Glomerular visceral epithelial cell (primary cell): ENCODE measurements at regions not wholly inside any gene's neighbourhood (a gene's known extent, or its start where the extent isn't known, plus 50 kb on each side); places are given as distances from the start of the nearest gene placed in this dataset.

Source experiments
- DNase-seq: peaks from one replicate; pipeline ENCODE4 v3.0.0-alpha.2; 2016; ENCODE audit errors: extremely low spot score

GRCh38 chr20:8935878-8936277, 133.0 kb upstream of the PLCB4 start:
- DNase-seq: no peak

GRCh38 chr20:8938532-8938931, 130.4 kb upstream of the PLCB4 start:
- DNase-seq: no peak

- no peak for DNase-seq
These were observed 128.6 kb upstream of the PLCB4 start for GRCh38 chr20:8940326-8940725.

DNA sequence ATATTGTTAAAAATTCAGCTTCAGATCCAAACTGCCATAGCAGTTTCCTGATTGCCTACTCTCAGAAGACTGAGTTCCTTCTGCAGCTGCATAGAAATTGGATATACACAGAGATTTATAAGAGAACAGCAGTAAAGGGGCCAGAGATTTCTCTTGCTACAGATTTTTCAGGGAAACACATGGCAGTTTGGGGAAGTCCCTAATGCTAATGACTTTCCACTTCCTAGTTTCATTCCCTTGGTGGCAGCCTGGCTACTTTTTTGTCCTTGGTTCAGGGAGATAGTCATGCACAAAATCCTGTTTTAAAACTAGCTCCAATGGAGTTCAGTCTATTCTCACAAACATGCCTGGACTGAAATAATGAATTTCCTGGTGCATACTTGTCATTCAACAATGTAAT, 125.3 kb upstream of the PLCB4 start:
- no peak for DNase-seq

- DNase-seq: no peak
These were observed 122.6 kb upstream of the PLCB4 start for GRCh38 chr20:8946036-8946940.

- DNase-seq: no peak
These were observed 120.4 kb upstream of the PLCB4 start for GRCh38 chr20:8948442-8949020.

GRCh38 chr20:8951164-8951563, 117.7 kb upstream of the PLCB4 start:
- no peak for DNase-seq

DNA sequence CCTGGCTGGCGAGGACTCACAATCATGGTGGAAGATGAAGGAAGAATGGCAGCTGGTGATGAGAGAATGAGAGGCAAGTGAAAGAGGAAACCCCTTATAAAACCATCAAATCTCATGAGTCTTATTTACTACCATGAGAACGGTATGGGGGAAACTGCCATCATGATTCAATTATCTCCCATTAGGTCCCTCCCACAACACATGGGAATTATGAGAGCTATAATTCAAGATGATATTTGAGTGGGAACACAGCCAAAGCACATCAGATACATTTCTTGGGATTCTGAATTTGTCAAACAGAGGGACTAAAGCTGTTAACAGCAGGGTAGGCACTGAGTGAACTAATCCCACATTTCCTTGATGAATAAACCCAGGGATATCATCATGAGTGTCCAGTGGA, 116.2 kb upstream of the PLCB4 start:
- no peak for DNase-seq

GRCh38 chr20:8953300-8953699, 115.6 kb upstream of the PLCB4 start:
- DNase-seq: no peak

DNA sequence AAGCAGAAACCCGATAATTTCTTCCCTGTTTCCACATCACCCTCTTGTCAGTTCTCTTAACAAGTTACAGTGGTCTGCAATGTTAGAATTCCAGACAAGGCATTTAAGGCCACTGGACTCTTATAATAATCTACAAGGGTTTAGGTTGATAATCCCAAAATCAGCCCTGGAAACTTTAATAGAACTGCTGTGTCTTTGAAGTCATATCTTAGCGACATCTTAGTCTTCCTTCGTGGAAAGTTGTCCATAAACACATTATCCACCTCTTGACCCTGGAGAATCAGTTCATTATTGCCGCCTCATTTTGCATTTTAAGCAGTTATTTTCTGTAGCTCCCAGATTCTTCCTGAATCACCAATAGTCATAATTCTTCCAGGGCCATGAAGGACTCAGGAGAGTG, 108.6 kb upstream of the PLCB4 start:
- no peak for DNase-seq

DNA sequence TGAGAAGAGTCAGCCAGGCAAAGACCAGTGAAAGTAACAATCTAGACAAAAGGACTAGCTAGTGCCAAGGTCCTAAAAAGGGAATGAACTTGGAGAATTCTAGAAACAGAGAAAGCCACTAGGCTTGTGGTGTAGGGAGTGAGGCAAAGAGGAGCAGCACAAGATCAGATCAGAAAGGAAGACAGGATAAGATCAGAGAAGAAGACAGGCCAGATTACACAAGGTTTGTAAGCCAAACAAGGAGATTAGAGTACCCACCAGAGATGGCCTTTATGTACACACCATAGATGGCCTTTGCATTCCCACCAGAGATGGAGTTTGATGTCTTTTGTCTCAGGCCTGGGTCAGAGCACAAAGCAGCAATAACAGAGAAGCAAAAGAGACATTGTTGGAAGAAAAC, 105.6 kb upstream of the PLCB4 start:
- DNase-seq: no peak

- no peak for DNase-seq
These were observed 103.8 kb upstream of the PLCB4 start for GRCh38 chr20:8964959-8965562.

GRCh38 chr20:8967641-8968245, 101.1 kb upstream of the PLCB4 start:
- DNase-seq: no peak

DNA sequence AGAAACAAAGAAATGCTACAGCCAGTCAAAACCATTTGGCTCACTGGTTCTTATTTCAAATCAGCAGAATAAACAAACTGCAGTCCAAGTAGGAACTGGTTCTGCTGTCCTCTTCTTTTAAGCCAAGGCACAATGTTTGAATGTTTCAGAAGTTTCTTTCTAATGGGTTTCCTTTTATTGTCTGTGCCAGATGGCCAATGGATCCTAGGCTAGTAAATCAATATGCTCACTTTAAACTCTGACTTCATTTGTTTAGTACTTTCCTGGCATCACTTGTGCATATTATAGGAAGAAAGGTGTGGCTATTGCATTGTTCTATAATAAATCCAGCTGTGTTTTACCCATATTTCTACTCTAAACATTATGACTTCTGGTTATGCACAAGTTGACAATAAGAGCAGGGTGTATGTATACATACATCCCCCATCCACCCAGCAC, 99.7 kb upstream of the PLCB4 start:
- DNase-seq: no peak

DNA sequence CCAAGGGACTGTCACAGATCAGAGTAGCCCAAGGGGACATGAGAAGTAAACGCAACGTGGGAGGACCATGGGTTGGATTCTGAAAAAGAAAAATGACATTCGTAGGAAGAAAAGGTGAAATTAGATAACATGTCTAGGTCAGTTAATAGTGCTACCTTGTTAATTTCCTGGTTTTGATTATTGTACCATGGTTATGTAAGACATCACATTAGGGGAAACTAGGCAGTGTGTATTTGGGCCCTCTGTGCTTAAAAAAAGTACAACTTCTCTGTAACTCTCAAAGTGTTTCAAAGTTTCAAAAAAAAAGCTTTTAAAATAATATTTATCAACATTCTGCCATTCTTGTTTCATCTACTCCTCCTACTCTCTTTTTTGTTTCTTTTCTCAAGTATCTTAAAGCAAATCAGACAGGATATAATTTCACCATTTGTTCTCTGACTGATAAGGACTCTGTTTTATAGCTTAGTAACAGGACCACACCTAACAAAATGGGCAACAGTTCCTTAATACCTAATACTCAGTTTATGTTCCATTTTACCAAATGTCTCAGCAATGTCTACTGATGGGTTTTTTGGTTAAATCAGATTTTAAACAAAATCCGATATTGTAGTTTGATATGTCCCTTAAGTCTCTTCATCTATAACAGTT, 97.1 kb upstream of the PLCB4 start:
- no peak for DNase-seq

GRCh38 chr20:8972963-8973705, 95.8 kb upstream of the PLCB4 start:
- no peak for DNase-seq

DNA sequence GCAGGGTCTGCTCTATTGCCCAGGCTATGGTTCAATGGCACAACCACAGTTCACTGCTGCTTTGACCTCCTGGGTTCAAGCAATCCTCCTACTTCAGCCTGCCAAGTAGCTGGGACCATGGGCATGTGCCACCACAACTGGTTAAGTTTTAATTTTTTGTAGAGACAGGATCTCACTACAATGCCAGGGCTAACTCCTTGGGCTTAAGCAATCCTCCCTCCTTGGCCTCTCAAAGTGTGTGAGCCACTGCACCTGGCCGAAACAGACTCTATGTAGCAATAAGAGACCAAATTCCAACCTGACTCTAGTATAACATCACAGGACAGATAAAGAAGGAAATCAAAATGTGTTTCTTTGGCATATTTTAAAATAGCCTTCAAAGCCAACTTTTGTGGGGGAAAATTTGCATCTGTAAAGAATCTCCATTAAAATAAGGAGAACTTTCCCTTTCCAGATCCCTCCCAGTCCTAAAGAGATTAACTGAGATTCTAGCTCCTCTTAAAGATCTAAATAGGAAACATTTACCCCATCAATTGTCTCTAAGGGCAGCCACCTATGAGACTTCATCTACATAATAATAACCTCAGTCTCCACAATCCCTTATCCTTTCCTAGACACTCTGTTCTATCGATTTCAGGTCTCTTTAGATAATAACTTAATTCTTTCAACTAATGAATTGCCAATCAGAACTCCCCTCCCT, 94.7 kb upstream of the PLCB4 start:
- no peak for DNase-seq

- no peak for DNase-seq
These were observed 87.4 kb upstream of the PLCB4 start for GRCh38 chr20:8981482-8981881.

- DNase-seq: no peak
These were observed 85.2 kb upstream of the PLCB4 start for GRCh38 chr20:8983478-8984345.

DNA sequence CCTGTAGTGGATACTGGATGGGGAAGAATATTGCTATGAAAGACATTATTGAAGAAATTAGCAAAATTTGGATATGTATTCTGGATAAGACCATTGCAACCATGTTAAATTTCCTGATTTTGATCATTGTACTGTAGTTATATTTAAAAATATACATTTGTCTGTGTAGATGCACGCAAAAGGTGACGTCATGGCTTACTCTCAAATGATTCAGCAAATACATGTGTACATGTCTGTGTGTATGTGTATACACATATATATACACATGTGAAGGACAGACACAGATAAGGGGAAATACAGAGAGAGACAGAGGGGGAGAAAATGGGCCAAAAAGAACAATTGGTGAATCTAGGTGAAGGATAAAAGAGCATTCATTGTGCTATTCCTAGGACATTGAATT, 82.3 kb upstream of the PLCB4 start:
- no peak for DNase-seq
